SU-DHL-6 (cell line): ENCODE measurements at regions not wholly inside any gene's neighbourhood (a gene's known extent, or its start where the extent isn't known, plus 50 kb on each side); places are given as distances from the start of the nearest gene placed in this dataset.

Experiments used
- H2AFZ ChIP-seq: fragments of 200-600 bp; sonication (generic); 2 replicates; pipeline ENCODE4 v1.6.1; 2014; ENCODE audit warnings: low read depth, mild to moderate bottlenecking, moderate library complexity, mixed read lengths, antibody characterized with exemption, low read length; ENCODE audit not compliant: severe bottlenecking
- H3F3A ChIP-seq: fragments of 200-600 bp; shearing (Covaris generic); 2 replicates; pipeline ENCODE4 v1.6.0; 2016; ENCODE audit warnings: antibody characterized with exemption, mild to moderate bottlenecking; ENCODE audit not compliant: insufficient read depth
- H3K27ac ChIP-seq: fragments of 200-600 bp; sonication (generic); 2 replicates; pipeline ENCODE4 v1.5.1; 2016; ENCODE audit warnings: low read depth, mild to moderate bottlenecking, low read length, moderate library complexity, mixed read lengths
- H3K27me3 ChIP-seq: fragments of 200-600 bp; sonication (generic), shearing (Covaris generic); 2 replicates; pipeline ENCODE4 v1.6.0; 2014; ENCODE audit warnings: mild to moderate bottlenecking, low read length
- H3K36me3 ChIP-seq: fragments of 200-600 bp; sonication (generic); 2 replicates; pipeline ENCODE4 v1.6.1; 2014; ENCODE audit warnings: mild to moderate bottlenecking, low read length, mixed read lengths
- H3K4me2 ChIP-seq: fragments of 300-600, 200-600 bp; shearing (Covaris generic), sonication (generic); 2 replicates; pipeline ENCODE4 v1.6.0; 2014; ENCODE audit warnings: low read length, low read depth, mild to moderate bottlenecking; ENCODE audit not compliant: poor library complexity, severe bottlenecking
- H3K4me3 ChIP-seq: fragments of 200-600 bp; sonication (generic); 2 replicates; pipeline ENCODE4 v1.5.1; 2014; ENCODE audit warnings: antibody characterized with exemption, low read length, mild to moderate bottlenecking, mixed read lengths; ENCODE audit not compliant: insufficient read depth, poor library complexity, severe bottlenecking
- H3K79me2 ChIP-seq: fragments of 200-600 bp; sonication (generic); 2 replicates; pipeline ENCODE4 v1.6.1; 2014; ENCODE audit warnings: mild to moderate bottlenecking, low read length, moderate library complexity; ENCODE audit not compliant: insufficient read depth
- H3K9ac ChIP-seq: fragments of 200-600 bp; sonication (generic); 2 replicates; pipeline ENCODE4 v1.7.0; 2014; ENCODE audit warnings: mild to moderate bottlenecking, low read length
- H3K9me2 ChIP-seq: fragments of 200-600 bp; sonication (generic); replicated peaks from 2 replicates; pipeline ENCODE4 v1.6.1; 2014; ENCODE audit warnings: low read length; ENCODE audit not compliant: insufficient read depth
- H3K9me3 ChIP-seq: fragments of 200-600 bp; sonication (generic); 2 replicates; pipeline ENCODE4 v1.6.1; 2014; ENCODE audit warnings: low read length, mixed read lengths; ENCODE audit not compliant: insufficient read depth
- H4K20me1 ChIP-seq: fragments of 200-600 bp; sonication (generic); 2 replicates; pipeline ENCODE4 v1.6.1; 2014; ENCODE audit warnings: low read depth, mild to moderate bottlenecking, antibody characterized with exemption, low read length, moderate library complexity, mixed read lengths
- EZH2phosphoT487 ChIP-seq: fragments of 200-600 bp; sonication (generic), shearing (Covaris generic); conservative IDR thresholded peaks from 2 replicates; pipeline ENCODE4 v1.6.1; 2018; ENCODE audit warnings: mild to moderate bottlenecking, antibody characterized with exemption, low read length, moderate library complexity, mixed read lengths
- TF ChIP-seq, protein P1 (sequence below): fragments of 200-600 bp; sonication (generic); IDR thresholded peaks from one replicate; pipeline ENCODE4 v1.5.1; 2017; ENCODE audit warnings: antibody characterized with exemption, mild to moderate bottlenecking, low read length, moderate library complexity; ENCODE audit not compliant: insufficient read depth, poor library complexity, severe bottlenecking

DNA sequence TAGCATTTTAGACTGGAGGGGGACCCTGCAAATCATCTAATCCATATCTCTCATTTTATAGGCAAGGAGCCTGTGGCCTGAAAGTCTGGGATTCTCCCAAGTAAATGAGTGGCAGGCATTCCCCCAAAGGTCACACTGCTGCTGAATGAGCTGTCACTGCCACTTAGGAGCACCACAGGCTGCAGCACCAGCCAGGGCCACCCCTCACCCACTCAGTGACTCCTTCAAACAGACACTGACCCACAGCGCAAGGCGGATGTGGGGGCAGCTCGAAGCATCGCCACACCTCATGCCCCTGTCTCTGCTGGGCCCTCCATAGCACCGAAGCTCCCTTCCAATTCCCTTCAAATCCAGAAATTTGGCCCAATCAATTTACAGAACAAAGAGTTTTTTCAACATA lies 119.9 kb upstream of the ARID1B start:
- no peaks in the 10 kb centered on the region for H3K9me3 ChIP-seq
- H3K36me3 ChIP-seq = no peaks in the 10 kb centered on the region
- no peaks in the 10 kb centered on the region for H3K9me2 ChIP-seq
- no peaks in the 10 kb centered on the region for H3K27me3 ChIP-seq
- H3K27ac ChIP-seq = no peak overlapping the region
- no peaks in the 10 kb centered on the region for H3K79me2 ChIP-seq
- TF ChIP-seq, protein P1, sequence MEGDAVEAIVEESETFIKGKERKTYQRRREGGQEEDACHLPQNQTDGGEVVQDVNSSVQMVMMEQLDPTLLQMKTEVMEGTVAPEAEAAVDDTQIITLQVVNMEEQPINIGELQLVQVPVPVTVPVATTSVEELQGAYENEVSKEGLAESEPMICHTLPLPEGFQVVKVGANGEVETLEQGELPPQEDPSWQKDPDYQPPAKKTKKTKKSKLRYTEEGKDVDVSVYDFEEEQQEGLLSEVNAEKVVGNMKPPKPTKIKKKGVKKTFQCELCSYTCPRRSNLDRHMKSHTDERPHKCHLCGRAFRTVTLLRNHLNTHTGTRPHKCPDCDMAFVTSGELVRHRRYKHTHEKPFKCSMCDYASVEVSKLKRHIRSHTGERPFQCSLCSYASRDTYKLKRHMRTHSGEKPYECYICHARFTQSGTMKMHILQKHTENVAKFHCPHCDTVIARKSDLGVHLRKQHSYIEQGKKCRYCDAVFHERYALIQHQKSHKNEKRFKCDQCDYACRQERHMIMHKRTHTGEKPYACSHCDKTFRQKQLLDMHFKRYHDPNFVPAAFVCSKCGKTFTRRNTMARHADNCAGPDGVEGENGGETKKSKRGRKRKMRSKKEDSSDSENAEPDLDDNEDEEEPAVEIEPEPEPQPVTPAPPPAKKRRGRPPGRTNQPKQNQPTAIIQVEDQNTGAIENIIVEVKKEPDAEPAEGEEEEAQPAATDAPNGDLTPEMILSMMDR = no peak
- no peak for TF ChIP-seq EZH2phosphoT487
- H2AFZ ChIP-seq = no peak overlapping the region
- no peaks in the 10 kb centered on the region for H4K20me1 ChIP-seq
- H3F3A ChIP-seq = no peaks in the 10 kb centered on the region
- H3K9ac ChIP-seq = no peak overlapping the region
- H3K4me3 ChIP-seq = no peak overlapping the region
- H3K4me2 ChIP-seq = no peak overlapping the region

DNA sequence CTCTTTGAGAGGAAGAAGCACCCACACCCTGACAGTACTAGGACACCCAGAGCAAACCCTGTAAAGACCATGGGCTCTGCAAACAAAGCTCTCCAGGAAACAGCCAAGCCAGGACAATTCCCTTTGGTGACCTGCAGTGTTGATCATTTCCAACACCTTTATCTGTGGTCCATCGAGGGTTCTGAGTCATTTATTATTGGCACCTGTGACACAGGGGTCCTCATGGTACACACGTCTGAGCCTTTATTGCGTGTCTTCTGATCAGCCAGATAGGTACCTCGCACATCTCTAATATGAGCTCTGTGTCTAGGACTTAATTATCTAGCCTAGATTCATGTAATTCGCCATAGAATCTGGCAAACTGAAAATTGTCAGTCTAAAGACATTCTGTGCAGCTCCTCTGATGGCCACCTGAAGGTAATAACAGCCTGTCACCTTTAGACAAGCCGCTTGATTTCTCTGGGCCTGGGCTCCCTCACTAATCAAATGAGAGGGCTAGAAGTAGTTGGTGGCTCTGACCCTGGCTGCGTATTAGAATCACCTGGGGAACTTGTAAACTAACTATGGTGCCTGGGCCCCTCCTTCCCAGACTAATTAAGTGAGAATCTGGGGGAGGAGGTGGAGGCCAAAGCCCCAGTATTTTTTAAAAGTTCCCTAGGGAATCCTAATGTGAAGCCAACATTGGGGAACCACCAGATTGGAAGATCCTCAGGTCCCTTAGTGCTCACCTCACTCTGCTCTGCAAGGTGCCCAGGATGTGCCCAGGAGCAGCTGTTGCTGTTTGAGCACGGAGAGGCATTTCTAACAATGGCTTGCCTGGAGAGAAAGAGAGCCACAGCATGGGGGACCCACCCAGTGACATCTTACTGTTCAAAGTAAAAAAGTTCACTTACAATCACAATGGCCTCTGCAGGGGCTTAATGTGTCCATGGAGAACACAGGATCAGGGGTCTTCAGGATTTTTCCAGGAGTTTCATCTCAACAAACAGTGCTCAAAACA lies 122.0 kb upstream of the ARID1B start:
- no peaks in the 10 kb centered on the region for H3K36me3 ChIP-seq
- H3K79me2 ChIP-seq = no peaks in the 10 kb centered on the region
- H3K27me3 ChIP-seq = no peaks in the 10 kb centered on the region
- H3K9me2 ChIP-seq = no peaks in the 10 kb centered on the region
- H3K9me3 ChIP-seq = no peaks in the 10 kb centered on the region
- H3K4me3 ChIP-seq = no peak overlapping the region
- H4K20me1 ChIP-seq = no peaks in the 10 kb centered on the region
- no peak for TF ChIP-seq EZH2phosphoT487
- TF ChIP-seq, protein P1 = no peak
- H2AFZ ChIP-seq = no peak overlapping the region
- H3K27ac ChIP-seq = no peak overlapping the region
- no peaks in the 10 kb centered on the region for H3F3A ChIP-seq
- H3K9ac ChIP-seq = no peak overlapping the region
- no peak overlapping the region for H3K4me2 ChIP-seq

DNA sequence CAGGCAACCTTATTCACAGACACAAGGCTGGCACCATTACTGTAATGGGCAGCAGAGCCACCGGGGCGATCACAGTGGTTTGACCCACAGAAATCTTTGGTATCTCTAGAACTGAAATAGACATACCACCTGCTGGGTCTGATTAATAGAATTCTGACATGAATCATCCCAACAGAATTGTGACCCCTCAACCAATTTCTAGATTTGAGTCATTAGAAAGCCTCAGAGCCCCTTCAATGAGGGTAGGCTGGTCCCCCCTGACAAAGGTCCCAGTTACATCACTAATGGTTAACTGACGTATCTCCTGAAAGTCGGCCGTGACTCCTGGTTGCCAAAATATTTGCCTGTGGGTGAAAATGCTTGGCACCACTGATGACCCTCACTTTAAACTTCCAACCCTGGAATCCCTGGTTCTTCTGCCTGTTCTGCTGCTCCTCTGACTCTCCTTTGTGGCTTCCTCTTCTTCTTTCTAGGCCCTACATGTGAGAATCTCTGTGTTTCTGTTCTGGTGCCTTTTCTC lies 124.9 kb upstream of the ARID1B start:
- H3K9me2 ChIP-seq = no peaks in the 10 kb centered on the region
- no peaks in the 10 kb centered on the region for H3K9me3 ChIP-seq
- H3K79me2 ChIP-seq = no peaks in the 10 kb centered on the region
- H3K36me3 ChIP-seq = no peaks in the 10 kb centered on the region
- no peak overlapping the region for H3K27ac ChIP-seq
- no peak overlapping the region for H3K4me3 ChIP-seq
- H4K20me1 ChIP-seq = no peaks in the 10 kb centered on the region
- no peak overlapping the region for H3K9ac ChIP-seq
- no peak overlapping the region for H3K4me2 ChIP-seq
- H3F3A ChIP-seq = no peaks in the 10 kb centered on the region
- TF ChIP-seq, protein P1 = no peak
- TF ChIP-seq EZH2phosphoT487 = no peak
- no peak overlapping the region for H2AFZ ChIP-seq
- H3K27me3 ChIP-seq = no peaks in the 10 kb centered on the region
